ENCODE measurements at regions not wholly inside any gene's neighbourhood (a gene's known extent, or its start where the extent isn't known, plus 50 kb on each side); places are given as distances from the start of the nearest gene placed in this dataset.
"Not testable (repeated sequence)": the region's sequence is repeated elsewhere in the genome, so short reads cannot be mapped to it uniquely, and the experiment has no call there.

- H3K27me3 ChIP-seq (replicated peaks; ENCODE audit: insufficient read depth, low read depth, low read length, poor library complexity) = no peaks in the 10 kb centered on the region
- BruUV-seq (replicated peaks) = no TSS peak
- no peak overlapping the region for H3K4me3 ChIP-seq (ENCODE audit: low read depth, low read length, poor library complexity, severe bottlenecking)
- intact Hi-C loops (cut with micrococcal nuclease; ENCODE audit: unreplicated experiment) = no loop called here
- POLR2A ChIA-PET (ENCODE audit: low non-redundant PET) = no interaction called here
- DNase-seq (ENCODE audit: low spot score) = no peak
- no peaks in the 10 kb centered on the region for H3K4me1 ChIP-seq (ENCODE audit: insufficient read depth, low read length, poor library complexity, severe bottlenecking)
- H3K9me3 ChIP-seq (ENCODE audit: low read depth, low read length, poor library complexity, severe bottlenecking) = no peaks in the 10 kb centered on the region
- no peaks in the 10 kb centered on the region for H3K36me3 ChIP-seq (ENCODE audit: insufficient read depth, low read length, poor library complexity, severe bottlenecking)
- no peak overlapping the region for H3K27ac ChIP-seq (ENCODE audit: low read depth, low read length, poor library complexity, severe bottlenecking)
- CTCF ChIA-PET = no interaction called here
- TF ChIP-seq CTCF (conservative IDR thresholded peaks at IDR 0.05; ENCODE audit: low read depth, low read length) (no peak), EZH2 (IDR thresholded peaks at IDR 0.05; ENCODE audit: borderline replicate concordance, low read depth, low read length, poor library complexity, severe bottlenecking) (no peak)
These were observed 227.3 kb downstream of the TINAG start for GRCh38 chr6:54535568-54535967.

GRCh38 chr6:54541541-54541940, 233.3 kb downstream of the TINAG start:
- ChIA-PET CTCF (no interaction called here), POLR2A (ENCODE audit: low non-redundant PET) (no interaction called here)

GRCh38 chr6:54559136-54559535, 250.9 kb downstream of the TINAG start:
- no peak for DNase-seq (ENCODE audit: low spot score)
- TF ChIP-seq EZH2 (IDR thresholded peaks at IDR 0.05; ENCODE audit: borderline replicate concordance, low read depth, low read length, poor library complexity, severe bottlenecking) = no peak
- H3K27me3 ChIP-seq (replicated peaks; ENCODE audit: insufficient read depth, low read depth, low read length, poor library complexity) = no peaks in the 10 kb centered on the region
- no peaks in the 10 kb centered on the region for H3K36me3 ChIP-seq (ENCODE audit: insufficient read depth, low read length, poor library complexity, severe bottlenecking)
- ChIA-PET POLR2A (ENCODE audit: low non-redundant PET) (no interaction called here), CTCF (no interaction called here)
- BruUV-seq (replicated peaks) = no TSS peak
- H3K4me1 ChIP-seq (ENCODE audit: insufficient read depth, low read length, poor library complexity, severe bottlenecking) = no peaks in the 10 kb centered on the region
- H3K4me3 ChIP-seq (ENCODE audit: low read depth, low read length, poor library complexity, severe bottlenecking) = no peak overlapping the region
- no peak overlapping the region for H3K27ac ChIP-seq (ENCODE audit: low read depth, low read length, poor library complexity, severe bottlenecking)
- intact Hi-C loops (cut with micrococcal nuclease; ENCODE audit: unreplicated experiment) = no loop called here
- no peaks in the 10 kb centered on the region for H3K9me3 ChIP-seq (ENCODE audit: low read depth, low read length, poor library complexity, severe bottlenecking)

More at GRCh38 chr6:54541541-54541940, 233.3 kb downstream of the TINAG start:
- TF ChIP-seq EZH2 (IDR thresholded peaks at IDR 0.05; ENCODE audit: borderline replicate concordance, low read depth, low read length, poor library complexity, severe bottlenecking) = no peak
- BruUV-seq (replicated peaks) = no TSS peak
- H3K36me3 ChIP-seq (ENCODE audit: insufficient read depth, low read length, poor library complexity, severe bottlenecking) = no peaks in the 10 kb centered on the region
- no peaks in the 10 kb centered on the region for H3K27me3 ChIP-seq (replicated peaks; ENCODE audit: insufficient read depth, low read depth, low read length, poor library complexity)
- intact Hi-C loops (cut with micrococcal nuclease; ENCODE audit: unreplicated experiment) = no loop called here
- H3K4me1 ChIP-seq (ENCODE audit: insufficient read depth, low read length, poor library complexity, severe bottlenecking) = no peaks in the 10 kb centered on the region
- H3K4me3 ChIP-seq (ENCODE audit: low read depth, low read length, poor library complexity, severe bottlenecking) = no peak overlapping the region
- H3K27ac ChIP-seq (ENCODE audit: low read depth, low read length, poor library complexity, severe bottlenecking) = no peak overlapping the region
- DNase-seq (ENCODE audit: low spot score) = no peak
- no peaks in the 10 kb centered on the region for H3K9me3 ChIP-seq (ENCODE audit: low read depth, low read length, poor library complexity, severe bottlenecking)

- H3K27ac ChIP-seq (ENCODE audit: low read depth, low read length, poor library complexity, severe bottlenecking); H3K36me3 ChIP-seq (ENCODE audit: insufficient read depth, low read length, poor library complexity, severe bottlenecking); H3K4me3 ChIP-seq (ENCODE audit: low read depth, low read length, poor library complexity, severe bottlenecking); H3K9me3 ChIP-seq (ENCODE audit: low read depth, low read length, poor library complexity, severe bottlenecking); intact Hi-C loops (cut with micrococcal nuclease; ENCODE audit: unreplicated experiment); H3K4me1 ChIP-seq (ENCODE audit: insufficient read depth, low read length, poor library complexity, severe bottlenecking); POLR2A ChIA-PET (ENCODE audit: low non-redundant PET); CTCF ChIA-PET; BruUV-seq (replicated peaks); H3K27me3 ChIP-seq (replicated peaks; ENCODE audit: insufficient read depth, low read depth, low read length, poor library complexity); DNase-seq (ENCODE audit: low spot score): not testable (repeated sequence)
These were observed 255.9 kb downstream of the TINAG start for GRCh38 chr6:54564188-54564587.

- POLR2A ChIA-PET (ENCODE audit: low non-redundant PET) = no interaction called here
- CTCF ChIA-PET = no interaction called here
- no TSS peak for BruUV-seq (replicated peaks)
These were observed 266.4 kb downstream of the TINAG start for GRCh38 chr6:54574671-54575070.

More at GRCh38 chr6:54574671-54575070, 266.4 kb downstream of the TINAG start:
- no peak overlapping the region for H3K4me3 ChIP-seq (ENCODE audit: low read depth, low read length, poor library complexity, severe bottlenecking)
- intact Hi-C loops (cut with micrococcal nuclease; ENCODE audit: unreplicated experiment) = no loop called here
- peaks cover 6% of the 10 kb centered on the region for H3K4me1 ChIP-seq (ENCODE audit: insufficient read depth, low read length, poor library complexity, severe bottlenecking)
- no peak for TF ChIP-seq CTCF (conservative IDR thresholded peaks at IDR 0.05; ENCODE audit: low read depth, low read length)
- no peak for TF ChIP-seq EZH2 (IDR thresholded peaks at IDR 0.05; ENCODE audit: borderline replicate concordance, low read depth, low read length, poor library complexity, severe bottlenecking)
- H3K27ac ChIP-seq (ENCODE audit: low read depth, low read length, poor library complexity, severe bottlenecking) = no peak overlapping the region
- no peaks in the 10 kb centered on the region for H3K36me3 ChIP-seq (ENCODE audit: insufficient read depth, low read length, poor library complexity, severe bottlenecking)
- no peak for DNase-seq (ENCODE audit: low spot score)
- H3K27me3 ChIP-seq (replicated peaks; ENCODE audit: insufficient read depth, low read depth, low read length, poor library complexity) = no peaks in the 10 kb centered on the region
- no peaks in the 10 kb centered on the region for H3K9me3 ChIP-seq (ENCODE audit: low read depth, low read length, poor library complexity, severe bottlenecking)
